GM18858 (cell line): ENCODE measurements at regions not wholly inside any gene's neighbourhood (a gene's known extent, or its start where the extent isn't known, plus 50 kb on each side); places are given as distances from the start of the nearest gene placed in this dataset.

Source experiments
- ATAC-seq: cut with Tn5 transposase; IDR thresholded peaks from one replicate; pipeline ENCODE4 v1.9.1; 2021; ENCODE audit not compliant: unreplicated experiment

- no peak for ATAC-seq
Observed at GRCh38 chr4:126784966-126785580, 847.7 kb upstream of the INTU start.

GRCh38 chr4:126790633-126791032, 842.1 kb upstream of the INTU start:
- no peak for ATAC-seq

- no peak for ATAC-seq
Observed at GRCh38 chr4:126794363-126794762, 838.4 kb upstream of the INTU start.

- ATAC-seq = no peak
Observed at GRCh38 chr4:126798214-126798613, 834.5 kb upstream of the INTU start.

GRCh38 chr4:126799416-126799815, 833.3 kb upstream of the INTU start:
- no peak for ATAC-seq

- ATAC-seq = no peak
Observed at GRCh38 chr4:126799971-126800574, 832.7 kb upstream of the INTU start.

GRCh38 chr4:126800575-126801141, 832.1 kb upstream of the INTU start:
- no peak for ATAC-seq

GRCh38 chr4:126807132-126807531, 825.6 kb upstream of the INTU start:
- no peak for ATAC-seq

GRCh38 chr4:126812076-126812475, 820.7 kb upstream of the INTU start:
- no peak for ATAC-seq

- no peak for ATAC-seq
Observed at GRCh38 chr4:126820631-126821030, 812.1 kb upstream of the INTU start.

- no peak for ATAC-seq
Observed at GRCh38 chr4:126821152-126821551, 811.6 kb upstream of the INTU start.

GRCh38 chr4:126825083-126825482, 807.7 kb upstream of the INTU start:
- no peak for ATAC-seq

GRCh38 chr4:126827669-126828068, 805.1 kb upstream of the INTU start:
- ATAC-seq = no peak

GRCh38 chr4:126834854-126835253, 797.9 kb upstream of the INTU start:
- no peak for ATAC-seq

GRCh38 chr4:126838941-126839679, 793.6 kb upstream of the INTU start:
- no peak for ATAC-seq

GRCh38 chr4:126843492-126844067, 789.2 kb upstream of the INTU start:
- ATAC-seq = no peak

- no peak for ATAC-seq
Observed at GRCh38 chr4:126850286-126850685, 782.5 kb upstream of the INTU start.

GRCh38 chr4:126851391-126851790, 781.4 kb upstream of the INTU start:
- no peak for ATAC-seq

- ATAC-seq = no peak
Observed at GRCh38 chr4:126853715-126854114, 779.0 kb upstream of the INTU start.

- ATAC-seq = no peak
Observed at GRCh38 chr4:126856906-126857305, 775.9 kb upstream of the INTU start.

- ATAC-seq = no peak
Observed at GRCh38 chr4:126859314-126859713, 773.4 kb upstream of the INTU start.

- no peak for ATAC-seq
Observed at GRCh38 chr4:126859872-126860271, 772.9 kb upstream of the INTU start.
